Adipocyte (in vitro differentiated cells): ENCODE measurements at regions not wholly inside any gene's neighbourhood (a gene's known extent, or its start where the extent isn't known, plus 50 kb on each side); places are given as distances from the start of the nearest gene placed in this dataset.
A peak's percentile ranks its signal among the peaks of the same experiment; 100 is the strongest.
"Not testable (repeated sequence)": the region's sequence is repeated elsewhere in the genome, so short reads cannot be mapped to it uniquely, and the experiment has no call there.

Experiments used
- DNase-seq: peaks from one replicate; pipeline ENCODE4 v3.0.0-alpha.2; 2015; ENCODE audit warnings: low read depth
- H3K27me3 ChIP-seq: replicated peaks from 2 replicates; pipeline ENCODE4 v1.7.0; 2013; ENCODE audit warnings: mild to moderate bottlenecking, low read length, moderate library complexity; ENCODE audit not compliant: control insufficient read depth, insufficient read depth
- H3K36me3 ChIP-seq: 2 replicates; pipeline ENCODE4 v1.7.0; 2013; ENCODE audit warnings: low read length, mild to moderate bottlenecking, moderate library complexity; ENCODE audit not compliant: control insufficient read depth, insufficient read depth, severe bottlenecking
- H3K4me1 ChIP-seq: 2 replicates; pipeline ENCODE4 v1.7.0; 2013; ENCODE audit warnings: mild to moderate bottlenecking, low read length, moderate library complexity; ENCODE audit not compliant: control insufficient read depth, insufficient read depth
- H3K4me3 ChIP-seq: 2 replicates; pipeline ENCODE4 v1.7.0; 2013; ENCODE audit warnings: mild to moderate bottlenecking, low read length, moderate library complexity
- H3K9ac ChIP-seq: 2 replicates; pipeline ENCODE4 v1.7.0; 2013; ENCODE audit warnings: mild to moderate bottlenecking, low read length, moderate library complexity
- H3K9me3 ChIP-seq: 2 replicates; pipeline ENCODE4 v1.7.0; 2013; ENCODE audit warnings: mild to moderate bottlenecking, low read length, moderate library complexity; ENCODE audit not compliant: control insufficient read depth

DNA sequence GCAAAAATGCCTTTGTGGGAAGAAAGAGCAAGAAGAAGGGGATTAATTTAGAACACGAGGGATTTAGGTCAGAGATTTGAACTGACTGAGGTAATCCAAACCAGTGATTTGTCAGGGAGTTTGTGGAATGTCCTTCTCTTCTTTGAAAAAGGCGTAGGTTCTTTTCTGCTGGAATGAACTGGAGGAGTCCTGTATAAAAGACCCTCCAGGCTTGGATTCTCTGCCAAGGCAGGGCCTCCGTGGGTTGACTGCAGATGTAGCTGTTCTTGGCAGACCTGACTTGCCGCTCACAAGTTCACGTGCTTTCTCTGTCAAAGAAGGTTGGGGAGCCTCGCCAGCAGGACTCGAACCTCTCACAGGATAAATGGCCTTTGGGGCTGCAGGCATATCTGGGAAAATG is 62.8 kb upstream of the STC2 start:
- H3K36me3 ChIP-seq: no peaks in the 10 kb centered on the region
- no peak overlapping the region for H3K4me3 ChIP-seq
- peak; percentile 29 for DNase-seq
- H3K4me1 ChIP-seq: peaks cover 15% of the 10 kb centered on the region
- H3K9ac ChIP-seq: no peak overlapping the region
- peaks cover 12% of the 10 kb centered on the region for H3K9me3 ChIP-seq
- peaks cover 4% of the 10 kb centered on the region for H3K27me3 ChIP-seq

DNA sequence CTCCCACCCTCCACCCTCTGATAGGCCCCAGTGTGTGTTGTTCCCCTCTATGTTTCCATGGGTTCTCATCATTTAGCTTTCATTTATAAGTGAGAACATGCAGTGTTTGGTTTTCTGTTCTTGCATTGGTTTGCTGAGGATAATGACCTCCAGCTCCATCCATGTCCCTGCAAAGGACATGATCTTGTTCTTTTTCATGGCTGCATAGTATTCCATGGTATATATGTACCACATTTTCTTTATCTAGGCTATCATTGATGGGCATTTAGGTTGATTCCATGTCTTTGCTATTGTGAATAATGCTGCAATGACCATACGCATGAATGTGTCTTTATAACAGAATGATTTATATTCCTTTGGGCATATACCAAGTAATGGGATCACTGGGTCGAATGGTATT is 59.1 kb upstream of the STC2 start:
- not testable (repeated sequence) for H3K9me3 ChIP-seq, H3K9ac ChIP-seq, H3K36me3 ChIP-seq, H3K27me3 ChIP-seq, H3K4me1 ChIP-seq, DNase-seq, H3K4me3 ChIP-seq

DNA sequence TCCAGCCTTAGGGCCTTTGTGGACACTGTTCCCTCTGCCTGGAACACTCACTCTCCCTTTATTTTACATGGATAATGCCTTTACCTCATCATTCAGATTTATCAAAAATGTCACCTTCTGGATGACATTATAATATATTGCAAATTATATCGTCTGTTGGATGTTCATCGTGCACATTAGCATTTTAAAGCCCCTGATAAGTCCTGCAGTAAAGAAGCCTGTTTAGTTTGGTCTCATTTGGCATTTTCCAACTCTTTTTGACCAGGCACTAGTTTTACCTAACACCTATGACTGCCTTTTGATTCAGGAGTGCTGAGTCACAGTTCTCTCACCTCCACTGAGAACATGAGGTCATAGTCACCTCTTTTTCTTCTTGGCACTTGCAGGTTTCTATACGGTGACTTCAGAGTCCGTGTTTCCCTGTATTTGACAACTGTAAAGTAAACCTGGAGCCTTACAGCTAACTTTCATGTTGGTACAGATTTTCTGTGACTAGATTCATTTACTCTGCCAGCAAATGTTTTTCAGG is 57.7 kb upstream of the STC2 start:
- Histone ChIP-seq H3K4me3 (no peak overlapping the region), H3K4me1 (no peaks in the 10 kb centered on the region), H3K36me3 (no peaks in the 10 kb centered on the region), H3K27me3 (peaks cover 10% of the 10 kb centered on the region), H3K9me3 (no peaks in the 10 kb centered on the region), H3K9ac (no peak overlapping the region)
- DNase-seq: no peak

DNA sequence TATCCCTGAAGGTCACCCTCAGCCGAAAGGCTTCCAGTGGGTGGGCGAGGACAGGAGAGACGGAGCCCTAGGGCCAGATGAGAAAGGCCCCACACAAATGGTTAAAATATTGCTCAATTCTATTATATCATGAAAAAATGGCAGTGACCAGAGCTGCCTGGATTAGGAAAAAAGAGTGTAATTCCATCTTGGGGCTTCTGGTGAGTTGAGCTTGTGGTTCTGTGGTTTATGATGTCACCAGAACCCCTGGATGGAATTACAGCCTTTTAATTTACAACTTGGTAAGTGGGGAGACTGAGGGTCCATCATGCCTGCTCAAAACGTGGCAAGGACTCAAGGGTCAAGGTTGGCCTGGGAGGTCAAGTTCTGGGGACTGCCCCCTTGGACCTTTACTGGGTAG is 55.5 kb upstream of the STC2 start:
- Histone ChIP-seq H3K4me1 (no peaks in the 10 kb centered on the region), H3K27me3 (peaks cover 24% of the 10 kb centered on the region), H3K36me3 (no peaks in the 10 kb centered on the region), H3K9me3 (no peaks in the 10 kb centered on the region), H3K9ac (no peak overlapping the region), H3K4me3 (no peak overlapping the region)
- peak; percentile 4 for DNase-seq

DNA sequence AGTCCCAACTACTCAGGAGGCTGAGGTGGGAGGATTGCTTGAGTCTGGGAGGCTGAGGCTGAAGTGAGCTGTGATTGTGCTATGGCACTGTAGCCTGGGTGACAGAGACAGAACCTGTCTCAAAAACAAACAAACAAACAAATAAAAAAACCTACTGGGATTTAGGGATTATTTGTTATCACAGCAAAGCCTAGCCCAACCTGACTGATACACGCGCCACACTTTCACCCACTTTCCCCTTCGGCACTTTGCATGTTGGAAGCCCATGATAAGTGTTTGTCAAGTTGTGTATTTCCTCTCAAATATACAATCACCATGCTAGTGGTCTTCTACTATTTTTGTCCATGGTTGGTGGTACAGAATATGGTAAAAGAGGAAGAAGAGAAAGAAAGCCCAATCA is 50.5 kb upstream of the STC2 start:
- DNase-seq: no peak
- no peaks in the 10 kb centered on the region for H3K9me3 ChIP-seq

More for the DNA sequence above, 50.5 kb upstream of the STC2 start:
- peaks cover 27% of the 10 kb centered on the region for H3K27me3 ChIP-seq
- H3K36me3 ChIP-seq: no peaks in the 10 kb centered on the region
- H3K9ac ChIP-seq: no peak overlapping the region
- no peaks in the 10 kb centered on the region for H3K4me1 ChIP-seq
- no peak overlapping the region for H3K4me3 ChIP-seq
